ENCODE measurements at regions not wholly inside any gene's neighbourhood (a gene's known extent, or its start where the extent isn't known, plus 50 kb on each side); places are given as distances from the start of the nearest gene placed in this dataset.

- no peaks in the 10 kb centered on the region for H3K27me3 ChIP-seq (ENCODE audit: control insufficient read depth in 4 of 4, insufficient read depth in 4 of 4, low read length in 3 of 4)
- WGBS: 42% methylated on average over 1 of the region's 1 CpG
Observed at GRCh38 chr6:135740580-135740979, 110.9 kb upstream of the PDE7B start.

GRCh38 chr6:135743476-135743875 is 108.0 kb upstream of the PDE7B start:
- TF ChIP-seq JUND (IDR thresholded peaks at IDR 0.05) (no peak), RAD21 (IDR thresholded peaks at IDR 0.05) (no peak), GABPA (IDR thresholded peaks at IDR 0.05 in 1 of 2, conservative IDR thresholded peaks at IDR 0.05 in 1 of 2) (no peak), YY1 (IDR thresholded peaks at IDR 0.05) (no peak), EGR1 (IDR thresholded peaks at IDR 0.05; ENCODE audit: low read depth in 2 of 2) (no peak), REST (IDR thresholded peaks at IDR 0.05) (no peak), FOXA1 (IDR thresholded peaks at IDR 0.05) (no peak), ZBTB33 (IDR thresholded peaks at IDR 0.05) (no peak), SP1 (IDR thresholded peaks at IDR 0.05) (no peak)
- WGBS: 86% methylated on average over 5 of the region's 5 CpGs
- Histone ChIP-seq H3K27me3 (ENCODE audit: control insufficient read depth in 4 of 4, insufficient read depth in 4 of 4, low read length in 3 of 4) (no peaks in the 10 kb centered on the region), H3K9me3 (ENCODE audit: control insufficient read depth in 4 of 4, low read length in 3 of 4) (no peaks in the 10 kb centered on the region), H3K27ac (ENCODE audit: low read depth in 1 of 2, low read length in 2 of 2) (no peak overlapping the region), H3K36me3 (ENCODE audit: control insufficient read depth in 4 of 4, insufficient read depth in 3 of 4, low read depth in 1 of 4, low read length in 3 of 4) (no peaks in the 10 kb centered on the region), H3K4me1 (ENCODE audit: control insufficient read depth in 4 of 4, insufficient read depth in 4 of 4, low read length in 3 of 4) (no peaks in the 10 kb centered on the region), H3K9ac (ENCODE audit: low read depth in 1 of 2, low read length in 2 of 2) (no peak overlapping the region), H3K4me3 (ENCODE audit: low read depth in 1 of 3, low read length in 3 of 3) (no peak overlapping the region)
- no peak for DNase-seq (ENCODE audit: low spot score)

More at GRCh38 chr6:135740580-135740979, 110.9 kb upstream of the PDE7B start:
- TF ChIP-seq RAD21 (IDR thresholded peaks at IDR 0.05) (no peak), REST (IDR thresholded peaks at IDR 0.05) (no peak), TAF1 (conservative IDR thresholded peaks at IDR 0.05) (no peak), MAX (IDR thresholded peaks at IDR 0.05) (no peak), FOXA1 (IDR thresholded peaks at IDR 0.05) (no peak), HNF4A (conservative IDR thresholded peaks at IDR 0.05) (no peak)
- Histone ChIP-seq H3K9me3 (ENCODE audit: control insufficient read depth in 4 of 4, low read length in 3 of 4) (no peaks in the 10 kb centered on the region), H3K4me3 (ENCODE audit: low read depth in 1 of 3, low read length in 3 of 3) (no peak overlapping the region), H3K4me1 (ENCODE audit: control insufficient read depth in 4 of 4, insufficient read depth in 4 of 4, low read length in 3 of 4) (no peaks in the 10 kb centered on the region), H3K9ac (ENCODE audit: low read depth in 1 of 2, low read length in 2 of 2) (no peak overlapping the region), H3K36me3 (ENCODE audit: control insufficient read depth in 4 of 4, insufficient read depth in 3 of 4, low read depth in 1 of 4, low read length in 3 of 4) (no peaks in the 10 kb centered on the region), H3K27ac (ENCODE audit: low read depth in 1 of 2, low read length in 2 of 2) (no peak overlapping the region)
- no peak for DNase-seq (ENCODE audit: low spot score)
